OCI-LY3 (cell line): ENCODE measurements at regions not wholly inside any gene's neighbourhood (a gene's known extent, or its start where the extent isn't known, plus 50 kb on each side); places are given as distances from the start of the nearest gene placed in this dataset.

Experiments
- H2AFZ ChIP-seq: fragments of 200-600, 300-600 bp; shearing (Covaris generic); 2 replicates; pipeline ENCODE4 v1.6.0; 2014; ENCODE audit warnings: antibody characterized with exemption, low read depth, low read length
- H3K27ac ChIP-seq: fragments of 200-600, 300-600 bp; sonication (generic); 2 replicates; pipeline ENCODE4 v1.5.1; 2014; ENCODE audit warnings: mild to moderate bottlenecking, low read length, moderate library complexity, mixed read lengths
- H3K27me3 ChIP-seq: fragments of 200-600, 300-600 bp; sonication (generic); 2 replicates; pipeline ENCODE4 v1.6.1; 2014; ENCODE audit warnings: low read depth, low read length, mixed read lengths
- H3K36me3 ChIP-seq: fragments of 200-600, 300-600 bp; sonication (generic); replicated peaks from 2 replicates; pipeline ENCODE3; 2014; ENCODE audit warnings: low read depth, low read length, mixed read lengths
- H3K4me1 ChIP-seq: fragments of 300-600, 200-600 bp; sonication (generic); 2 replicates; pipeline ENCODE4 v1.6.1; 2014; ENCODE audit warnings: low read length, mixed read lengths
- H3K4me2 ChIP-seq: fragments of 200-600, 300-600 bp; sonication (generic); 2 replicates; pipeline ENCODE4 v1.6.1; 2014; ENCODE audit warnings: low read length, mixed read lengths
- H3K4me3 ChIP-seq: fragments of 300-600, 200-600 bp; sonication (generic); 2 replicates; pipeline ENCODE4 v1.5.1; 2014; ENCODE audit warnings: antibody characterized with exemption, mild to moderate bottlenecking, low read length, moderate library complexity
- H3K79me2 ChIP-seq: fragments of 300-600, 200-600 bp; shearing (Covaris generic); 2 replicates; pipeline ENCODE4 v1.6.1; 2014; ENCODE audit warnings: mild to moderate bottlenecking, low read length, mixed read lengths
- H3K9ac ChIP-seq: fragments of 300-600, 200-600 bp; shearing (Covaris generic); 2 replicates; pipeline ENCODE4 v1.6.0; 2014; ENCODE audit warnings: mild to moderate bottlenecking, low read length, moderate library complexity
- H3K9me3 ChIP-seq: fragments of 200-600, 300-600 bp; shearing (Covaris generic); 2 replicates; pipeline ENCODE4 v1.6.1; 2014; ENCODE audit warnings: low read length, mixed read lengths; ENCODE audit not compliant: insufficient read depth
- H4K20me1 ChIP-seq: fragments of 200-600, 300-600 bp; sonication (generic); 2 replicates; pipeline ENCODE4 v1.6.1; 2016; ENCODE audit warnings: low read length, mixed read lengths; ENCODE audit not compliant: insufficient read depth
- EZH2phosphoT487 ChIP-seq: fragments of 200-600 bp; shearing (Covaris generic); IDR thresholded peaks from 2 replicates; pipeline ENCODE4 v1.6.1; 2018; ENCODE audit warnings: antibody characterized with exemption, mixed run types, low read depth
- TF ChIP-seq, protein P1 (sequence below): fragments of 200-600, 300-600 bp; sonication (generic); IDR thresholded peaks from 2 replicates; pipeline ENCODE4 v1.5.1; 2014; ENCODE audit warnings: antibody characterized with exemption, low read length, low read depth

DNA sequence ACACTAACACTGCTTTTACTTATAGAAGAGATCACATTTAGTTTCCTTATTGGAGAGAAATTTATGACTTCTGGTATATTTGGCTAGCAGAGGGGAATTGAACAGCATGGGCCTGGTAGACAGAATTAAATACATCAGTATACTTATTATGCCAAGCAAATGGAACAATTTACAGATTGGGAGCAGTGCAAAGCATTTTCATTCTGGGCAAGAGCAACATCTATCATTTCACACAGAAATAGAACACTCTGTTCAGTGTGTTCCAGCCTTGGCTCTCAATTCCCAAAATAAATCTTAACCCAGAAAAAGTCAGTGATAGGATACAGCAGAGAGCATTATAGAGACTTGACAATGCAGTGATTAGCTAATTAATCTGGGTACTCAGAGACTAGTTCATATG, 604.0 kb upstream of the SLITRK6 start:
- H3K4me2 ChIP-seq, result peak overlapping the region; percentile 37; the same call in 1 of the 2 replicates
- no peak overlapping the region for H3K4me3 ChIP-seq
- no peaks in the 10 kb centered on the region for H4K20me1 ChIP-seq
- no peaks in the 10 kb centered on the region for H3K27me3 ChIP-seq
- no peaks in the 10 kb centered on the region for H3K9me3 ChIP-seq
- TF ChIP-seq, protein P1, sequence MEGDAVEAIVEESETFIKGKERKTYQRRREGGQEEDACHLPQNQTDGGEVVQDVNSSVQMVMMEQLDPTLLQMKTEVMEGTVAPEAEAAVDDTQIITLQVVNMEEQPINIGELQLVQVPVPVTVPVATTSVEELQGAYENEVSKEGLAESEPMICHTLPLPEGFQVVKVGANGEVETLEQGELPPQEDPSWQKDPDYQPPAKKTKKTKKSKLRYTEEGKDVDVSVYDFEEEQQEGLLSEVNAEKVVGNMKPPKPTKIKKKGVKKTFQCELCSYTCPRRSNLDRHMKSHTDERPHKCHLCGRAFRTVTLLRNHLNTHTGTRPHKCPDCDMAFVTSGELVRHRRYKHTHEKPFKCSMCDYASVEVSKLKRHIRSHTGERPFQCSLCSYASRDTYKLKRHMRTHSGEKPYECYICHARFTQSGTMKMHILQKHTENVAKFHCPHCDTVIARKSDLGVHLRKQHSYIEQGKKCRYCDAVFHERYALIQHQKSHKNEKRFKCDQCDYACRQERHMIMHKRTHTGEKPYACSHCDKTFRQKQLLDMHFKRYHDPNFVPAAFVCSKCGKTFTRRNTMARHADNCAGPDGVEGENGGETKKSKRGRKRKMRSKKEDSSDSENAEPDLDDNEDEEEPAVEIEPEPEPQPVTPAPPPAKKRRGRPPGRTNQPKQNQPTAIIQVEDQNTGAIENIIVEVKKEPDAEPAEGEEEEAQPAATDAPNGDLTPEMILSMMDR, result no peak
- no peak for TF ChIP-seq EZH2phosphoT487
- no peaks in the 10 kb centered on the region for H3K4me1 ChIP-seq
- no peak overlapping the region for H3K27ac ChIP-seq
- no peak overlapping the region for H3K9ac ChIP-seq
- H3K36me3 ChIP-seq, result no peaks in the 10 kb centered on the region
- peak overlapping the region; percentile 13 for H2AFZ ChIP-seq
- no peaks in the 10 kb centered on the region for H3K79me2 ChIP-seq

DNA sequence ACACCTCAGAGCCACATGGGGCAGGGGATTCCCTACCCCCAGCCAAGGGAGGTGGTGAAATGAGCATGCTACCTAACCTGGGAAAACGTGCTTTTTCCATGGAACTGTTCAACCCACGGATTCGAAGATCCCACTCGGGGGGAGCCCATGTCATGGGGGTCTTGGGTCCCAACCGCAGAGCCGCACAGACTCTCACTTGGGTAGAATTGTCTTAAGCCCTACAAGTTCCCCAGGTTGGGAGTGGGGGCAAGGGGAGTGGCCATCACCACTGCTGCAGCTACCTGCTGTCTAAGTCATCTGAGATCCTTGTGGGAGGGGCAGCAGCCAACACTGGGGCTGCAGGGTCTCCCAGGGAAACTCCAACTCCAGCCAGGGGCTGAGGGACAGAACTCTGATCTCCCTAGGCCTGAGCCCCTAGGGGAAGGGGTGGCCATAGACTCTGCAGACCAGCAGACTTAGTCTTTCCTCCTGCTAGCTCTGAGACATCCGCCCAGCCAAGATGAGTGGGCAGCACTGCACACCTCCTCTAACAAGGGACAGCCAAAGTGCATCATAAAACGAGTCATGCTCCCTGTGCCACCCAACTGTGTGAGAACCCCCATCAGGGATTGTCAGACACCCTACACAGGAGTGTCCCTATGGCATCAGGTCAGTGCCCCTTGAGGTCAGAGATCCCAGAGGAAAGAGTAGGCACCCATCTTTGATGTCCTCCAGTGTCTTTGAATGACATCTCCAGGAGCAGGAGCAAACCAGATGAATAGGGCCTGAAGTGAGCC, 610.4 kb upstream of the SLITRK6 start:
- H3K27ac ChIP-seq, result no peak overlapping the region
- TF ChIP-seq, protein P1, result no peak
- TF ChIP-seq EZH2phosphoT487, result no peak
- H3K27me3 ChIP-seq, result no peaks in the 10 kb centered on the region
- no peak overlapping the region for H3K9ac ChIP-seq
- no peaks in the 10 kb centered on the region for H3K9me3 ChIP-seq
- H3K79me2 ChIP-seq, result no peaks in the 10 kb centered on the region
- no peak overlapping the region for H3K4me2 ChIP-seq
- H3K4me3 ChIP-seq, result no peak overlapping the region
- H4K20me1 ChIP-seq, result no peaks in the 10 kb centered on the region
- H2AFZ ChIP-seq, result no peak overlapping the region
- H3K36me3 ChIP-seq, result no peaks in the 10 kb centered on the region
- H3K4me1 ChIP-seq, result no peaks in the 10 kb centered on the region

DNA sequence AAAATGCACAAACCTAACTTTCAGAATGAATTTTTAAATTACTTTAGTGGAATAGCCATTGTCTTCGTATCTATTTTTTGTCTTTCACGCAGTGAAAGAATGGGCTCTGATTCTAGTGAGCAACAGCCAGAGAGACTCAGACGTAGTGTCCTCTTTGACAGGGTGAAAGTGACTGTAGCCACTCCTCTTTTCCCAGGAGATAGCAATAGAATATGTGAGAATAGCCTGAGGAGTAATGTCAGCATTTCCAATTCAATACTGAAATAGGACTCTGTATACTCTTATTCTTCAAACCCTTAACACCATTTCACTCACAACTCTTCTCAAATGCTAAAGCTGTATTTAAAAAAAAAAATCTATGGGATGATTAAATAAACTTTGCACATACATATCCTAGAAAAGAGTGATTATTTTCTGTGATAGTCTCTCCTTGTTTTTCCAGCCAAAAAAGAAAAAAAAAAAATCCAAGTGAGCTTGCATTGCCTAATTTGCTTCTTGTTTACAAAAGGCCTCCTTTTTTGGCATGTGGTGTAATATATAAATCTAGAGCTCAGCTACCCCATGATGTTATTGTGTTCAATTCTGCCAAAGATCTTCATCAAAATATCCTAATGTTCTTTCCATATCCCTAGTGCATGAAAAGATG, 626.1 kb upstream of the SLITRK6 start:
- no peaks in the 10 kb centered on the region for H3K79me2 ChIP-seq
- H3K27me3 ChIP-seq, result no peaks in the 10 kb centered on the region
- no peak overlapping the region for H3K4me3 ChIP-seq
- H3K4me2 ChIP-seq, result no peak overlapping the region
- TF ChIP-seq EZH2phosphoT487, result no peak
- TF ChIP-seq, protein P1, result no peak
- no peak overlapping the region for H3K9ac ChIP-seq
- peak overlapping the region; percentile 77; the same call in 1 of the 2 replicates for H2AFZ ChIP-seq
- no peaks in the 10 kb centered on the region for H3K36me3 ChIP-seq
- no peak overlapping the region for H3K27ac ChIP-seq
- H4K20me1 ChIP-seq, result no peaks in the 10 kb centered on the region
- peaks cover 9% of the 10 kb centered on the region for H3K4me1 ChIP-seq
- no peaks in the 10 kb centered on the region for H3K9me3 ChIP-seq

DNA sequence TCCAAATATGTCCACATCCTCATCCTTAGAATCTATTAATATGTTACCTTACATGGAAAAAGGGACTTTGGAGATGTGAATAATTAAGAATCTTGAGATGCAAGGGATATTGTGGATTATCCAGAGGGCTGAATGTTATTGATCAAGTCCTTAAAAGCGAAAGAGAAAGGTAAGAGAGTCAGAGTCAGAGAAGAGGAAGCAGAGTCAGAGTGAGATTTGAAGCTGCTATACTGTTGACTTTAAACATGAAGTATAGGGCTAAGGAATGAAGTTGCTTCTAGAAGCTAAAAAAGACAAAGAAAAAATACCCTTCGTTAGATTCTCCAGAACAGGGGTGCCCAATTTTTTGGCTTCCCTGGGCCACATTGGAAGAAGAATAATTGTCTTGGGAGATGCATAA, 627.2 kb upstream of the SLITRK6 start:
- peak overlapping the region; percentile 55 for H3K4me2 ChIP-seq
- no peaks in the 10 kb centered on the region for H3K79me2 ChIP-seq
- no peaks in the 10 kb centered on the region for H3K36me3 ChIP-seq
- H2AFZ ChIP-seq, result peak overlapping the region; percentile 77; the same call in 1 of the 2 replicates
- TF ChIP-seq, protein P1, result no peak
- no peak for TF ChIP-seq EZH2phosphoT487
- H3K27ac ChIP-seq, result peak overlapping the region; percentile 35
- H3K27me3 ChIP-seq, result no peaks in the 10 kb centered on the region
- H3K9me3 ChIP-seq, result no peaks in the 10 kb centered on the region
- peaks cover 9% of the 10 kb centered on the region for H3K4me1 ChIP-seq
- H3K9ac ChIP-seq, result no peak overlapping the region
- no peaks in the 10 kb centered on the region for H4K20me1 ChIP-seq
- H3K4me3 ChIP-seq, result peak overlapping the region; percentile 11; the same call in 1 of the 2 replicates
